HEK293 (cell line): ENCODE measurements at regions not wholly inside any gene's neighbourhood (a gene's known extent, or its start where the extent isn't known, plus 50 kb on each side); places are given as distances from the start of the nearest gene placed in this dataset.

ENCODE experiments used
- CTCF ChIA-PET: fragments of 350-600 bp; formaldehyde crosslinking; extraction: SDS; loops from one replicate; lab custom pipeline; 2021; ENCODE audit warnings: antibody characterized with exemption; lab: Yijun Ruan, JAX
- POLR2A ChIA-PET: fragments of 300-600 bp; formaldehyde crosslinking; extraction: SDS; loops from one replicate; lab custom pipeline; 2020; ENCODE audit warnings: antibody characterized with exemption, inconsistent platforms; lab: Yijun Ruan, JAX
- H3K27ac ChIP-seq: fragments of 200-500 bp; sonication (Bioruptor generic); 2 replicates; pipeline ENCODE4 v1.5.1; 2014; ENCODE audit warnings: low read depth, low read length, control low read depth, inconsistent platforms; ENCODE audit errors: extremely low read depth
- H3K36me3 ChIP-seq, 2 experiments: fragments of 200-500 bp in 1 of 2; sonication (Bioruptor generic) in 1 of 2; 1 replicate in 1 of 2; 2 replicates in 1 of 2; pipeline ENCODE4 v1.5.1; 2014 to 2017; ENCODE audit warnings: inconsistent platforms in 2 of 2, low read length in 2 of 2; ENCODE audit not compliant: control insufficient read depth in 2 of 2, insufficient read depth in 1 of 2
- H3K4me1 ChIP-seq: fragments of 200-500 bp; sonication (Bioruptor generic); 2 replicates; pipeline ENCODE4 v1.5.1; 2014; ENCODE audit warnings: mild to moderate bottlenecking, low read length, inconsistent platforms; ENCODE audit not compliant: control insufficient read depth, insufficient read depth
- H3K4me3 ChIP-seq: 2 replicates; pipeline ENCODE4 v1.5.1; 2011; ENCODE audit warnings: low read depth, mild to moderate bottlenecking, control low read depth, low read length, moderate library complexity
- H3K9me3 ChIP-seq: fragments of 200-500 bp; sonication (Bioruptor generic); 2 replicates; pipeline ENCODE4 v1.5.1; 2014; ENCODE audit warnings: low read depth, low read length, inconsistent platforms; ENCODE audit not compliant: control insufficient read depth, insufficient read depth
- EGR2 ChIP-seq: fragments of 450-650 bp; formaldehyde crosslinking; IDR thresholded peaks from 2 replicates; pipeline ENCODE4 v1.5.1; 2016; ENCODE audit warnings: low read depth, missing biosample characterization, missing genetic modification characterization
- SP3 ChIP-seq: fragments of 450-650 bp; formaldehyde crosslinking; IDR thresholded peaks from 2 replicates; pipeline ENCODE4 v1.5.1; 2016; ENCODE audit warnings: missing biosample characterization, missing genetic modification characterization
- ZBTB1 ChIP-seq: fragments of 450-650 bp; formaldehyde crosslinking; IDR thresholded peaks from 2 replicates; pipeline ENCODE4 v1.5.1; 2016; ENCODE audit warnings: missing biosample characterization, missing genetic modification characterization
- ZBTB17 ChIP-seq: fragments of 450-650 bp; formaldehyde crosslinking; IDR thresholded peaks from 2 replicates; pipeline ENCODE4 v1.5.1; 2016; ENCODE audit warnings: missing biosample characterization, missing genetic modification characterization
- ZIC2 ChIP-seq: fragments of 450-650 bp; formaldehyde crosslinking; IDR thresholded peaks from 2 replicates; pipeline ENCODE4 v1.5.1; 2016; ENCODE audit warnings: missing biosample characterization, missing genetic modification characterization
- ZNF132 ChIP-seq: fragments of 450-650 bp; formaldehyde crosslinking; IDR thresholded peaks from 2 replicates; pipeline ENCODE4 v1.5.1; 2017; ENCODE audit warnings: missing biosample characterization, missing genetic modification characterization, borderline replicate concordance
- ZNF133 ChIP-seq: fragments of 450-650 bp; formaldehyde crosslinking; IDR thresholded peaks from 2 replicates; pipeline ENCODE4 v1.5.1; 2016; ENCODE audit warnings: missing biosample characterization, missing genetic modification characterization
- ZNF155 ChIP-seq: fragments of 450-650 bp; formaldehyde crosslinking; IDR thresholded peaks from 2 replicates; pipeline ENCODE4 v1.5.1; 2016; ENCODE audit warnings: missing biosample characterization, missing genetic modification characterization
- ZNF174 ChIP-seq: fragments of 450-650 bp; formaldehyde crosslinking; IDR thresholded peaks from 2 replicates; pipeline ENCODE4 v1.5.0; 2017; ENCODE audit warnings: missing biosample characterization, mild to moderate bottlenecking, missing genetic modification characterization
- ZNF521 ChIP-seq: fragments of 450-650 bp; formaldehyde crosslinking; IDR thresholded peaks from 2 replicates; pipeline ENCODE4 v1.5.1; 2017; ENCODE audit warnings: missing biosample characterization, mild to moderate bottlenecking, missing genetic modification characterization
- ZNF544 ChIP-seq: fragments of 450-650 bp; formaldehyde crosslinking; IDR thresholded peaks from 2 replicates; pipeline ENCODE4 v1.5.0; 2017; ENCODE audit warnings: missing biosample characterization, missing genetic modification characterization
- ZNF624 ChIP-seq: fragments of 450-650 bp; formaldehyde crosslinking; IDR thresholded peaks from 2 replicates; pipeline ENCODE4 v1.5.1; 2017; ENCODE audit warnings: missing biosample characterization, missing genetic modification characterization
- ZNF747 ChIP-seq: fragments of 450-650 bp; formaldehyde crosslinking; IDR thresholded peaks from 2 replicates; pipeline ENCODE4 v1.5.1; 2016; ENCODE audit warnings: missing biosample characterization, missing genetic modification characterization
- ZNF791 ChIP-seq: fragments of 450-650 bp; formaldehyde crosslinking; IDR thresholded peaks from 2 replicates; pipeline ENCODE4 v1.5.1; 2016; ENCODE audit warnings: missing biosample characterization, missing genetic modification characterization
- TF ChIP-seq, protein P1 (sequence below): fragments of 450-650 bp; formaldehyde crosslinking; IDR thresholded peaks from 2 replicates; pipeline ENCODE4 v1.5.1; 2016; ENCODE audit warnings: missing biosample characterization, missing genetic modification characterization, low read depth
- TF ChIP-seq, protein P2 (sequence below): fragments of 450-650 bp; formaldehyde crosslinking; IDR thresholded peaks from 2 replicates; pipeline ENCODE4 v1.5.1; 2016; ENCODE audit warnings: missing biosample characterization, missing genetic modification characterization, borderline replicate concordance
- TF ChIP-seq, protein P3 (sequence below): fragments of 450-650 bp; formaldehyde crosslinking; IDR thresholded peaks from 2 replicates; pipeline ENCODE4 v1.5.1; 2016; ENCODE audit warnings: missing biosample characterization, missing genetic modification characterization

DNA sequence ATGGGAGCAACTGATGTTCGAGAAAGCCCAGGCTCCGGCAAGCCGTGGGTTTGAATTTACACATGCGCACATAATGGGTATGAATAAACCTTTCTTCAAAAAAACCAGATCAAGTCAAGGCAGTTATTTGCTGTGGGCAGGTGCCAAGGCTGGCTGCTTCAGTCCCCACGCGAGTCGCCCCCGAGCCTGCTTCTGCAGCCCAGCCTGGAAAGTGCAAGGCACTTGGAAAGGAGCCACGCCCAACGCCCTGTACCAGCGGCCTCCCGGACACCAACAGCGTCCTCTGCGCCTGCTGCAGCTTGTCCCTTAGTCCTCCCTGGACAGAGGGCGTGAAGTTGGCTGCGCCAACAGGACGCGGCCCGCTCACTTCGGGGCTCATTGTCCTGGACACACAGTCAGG, 68.9 kb downstream of the KLF15 start:
- Histone ChIP-seq H3K27ac (no peak overlapping the region), H3K4me1 (no peaks in the 10 kb centered on the region), H3K36me3 (no peaks in the 10 kb centered on the region), H3K9me3 (no peaks in the 10 kb centered on the region), H3K4me3 (no peak overlapping the region)
- TF ChIP-seq, protein P1, sequence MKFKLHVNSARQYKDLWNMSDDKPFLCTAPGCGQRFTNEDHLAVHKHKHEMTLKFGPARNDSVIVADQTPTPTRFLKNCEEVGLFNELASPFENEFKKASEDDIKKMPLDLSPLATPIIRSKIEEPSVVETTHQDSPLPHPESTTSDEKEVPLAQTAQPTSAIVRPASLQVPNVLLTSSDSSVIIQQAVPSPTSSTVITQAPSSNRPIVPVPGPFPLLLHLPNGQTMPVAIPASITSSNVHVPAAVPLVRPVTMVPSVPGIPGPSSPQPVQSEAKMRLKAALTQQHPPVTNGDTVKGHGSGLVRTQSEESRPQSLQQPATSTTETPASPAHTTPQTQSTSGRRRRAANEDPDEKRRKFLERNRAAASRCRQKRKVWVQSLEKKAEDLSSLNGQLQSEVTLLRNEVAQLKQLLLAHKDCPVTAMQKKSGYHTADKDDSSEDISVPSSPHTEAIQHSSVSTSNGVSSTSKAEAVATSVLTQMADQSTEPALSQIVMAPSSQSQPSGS (tag by site-specific recombination) = no peak
- TF ChIP-seq ZNF521 (tag by site-specific recombination) (no peak), EGR2 (tag by site-specific recombination) (no peak), ZNF791 (tag by site-specific recombination) (no peak), ZNF747 (tag by site-specific recombination) (no peak), ZNF174 (no peak), ZNF132 (tag by site-specific recombination) (no peak), ZNF133 (no peak), ZIC2 (tag by site-specific recombination) (no peak), ZBTB17 (tag by site-specific recombination) (no peak), ZNF155 (tag by site-specific recombination) (no peak)
- ChIA-PET POLR2A (no interaction called here), CTCF (no interaction called here)

DNA sequence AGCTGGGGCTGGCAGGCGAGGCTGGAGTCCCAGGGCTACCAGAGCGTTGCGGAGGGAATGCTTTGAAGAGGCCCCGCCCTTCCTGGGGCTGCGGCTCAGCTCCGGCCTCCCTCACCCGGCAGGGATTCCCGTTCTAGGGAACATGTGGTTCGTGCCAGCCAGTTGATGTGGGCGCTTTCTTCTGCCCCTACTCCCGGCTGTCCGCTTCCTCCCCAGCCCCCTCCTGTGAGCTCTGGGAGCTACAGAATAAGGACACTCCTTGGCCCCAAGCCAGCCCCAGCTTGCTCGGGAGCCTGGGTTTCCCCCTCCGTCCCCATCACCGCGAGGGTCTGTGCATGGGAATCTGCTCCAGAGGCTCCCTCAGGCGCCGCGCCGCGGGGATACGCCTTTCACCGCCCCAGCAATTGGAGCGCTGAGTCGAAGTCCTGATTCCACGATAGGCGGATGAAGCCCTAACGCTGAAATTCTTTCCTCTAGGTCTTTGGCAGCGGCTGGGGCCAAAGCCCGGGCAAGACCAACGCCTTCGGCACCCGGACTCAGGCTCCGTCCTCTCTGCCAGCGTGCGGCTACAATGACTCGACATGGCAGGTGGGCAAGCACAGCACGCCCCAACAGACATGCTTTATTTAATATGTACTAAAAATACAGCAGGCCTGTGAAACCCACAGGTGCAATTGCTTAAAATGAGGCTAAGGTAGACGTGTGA, 69.5 kb downstream of the KLF15 start:
- TF ChIP-seq SP3 (tag by site-specific recombination) (no peak), ZNF132 (tag by site-specific recombination) (no peak), ZBTB1 (tag by site-specific recombination) (no peak), ZNF624 (tag by site-specific recombination) (no peak), ZNF544 (tag by site-specific recombination) (no peak)
- TF ChIP-seq, protein P2, sequence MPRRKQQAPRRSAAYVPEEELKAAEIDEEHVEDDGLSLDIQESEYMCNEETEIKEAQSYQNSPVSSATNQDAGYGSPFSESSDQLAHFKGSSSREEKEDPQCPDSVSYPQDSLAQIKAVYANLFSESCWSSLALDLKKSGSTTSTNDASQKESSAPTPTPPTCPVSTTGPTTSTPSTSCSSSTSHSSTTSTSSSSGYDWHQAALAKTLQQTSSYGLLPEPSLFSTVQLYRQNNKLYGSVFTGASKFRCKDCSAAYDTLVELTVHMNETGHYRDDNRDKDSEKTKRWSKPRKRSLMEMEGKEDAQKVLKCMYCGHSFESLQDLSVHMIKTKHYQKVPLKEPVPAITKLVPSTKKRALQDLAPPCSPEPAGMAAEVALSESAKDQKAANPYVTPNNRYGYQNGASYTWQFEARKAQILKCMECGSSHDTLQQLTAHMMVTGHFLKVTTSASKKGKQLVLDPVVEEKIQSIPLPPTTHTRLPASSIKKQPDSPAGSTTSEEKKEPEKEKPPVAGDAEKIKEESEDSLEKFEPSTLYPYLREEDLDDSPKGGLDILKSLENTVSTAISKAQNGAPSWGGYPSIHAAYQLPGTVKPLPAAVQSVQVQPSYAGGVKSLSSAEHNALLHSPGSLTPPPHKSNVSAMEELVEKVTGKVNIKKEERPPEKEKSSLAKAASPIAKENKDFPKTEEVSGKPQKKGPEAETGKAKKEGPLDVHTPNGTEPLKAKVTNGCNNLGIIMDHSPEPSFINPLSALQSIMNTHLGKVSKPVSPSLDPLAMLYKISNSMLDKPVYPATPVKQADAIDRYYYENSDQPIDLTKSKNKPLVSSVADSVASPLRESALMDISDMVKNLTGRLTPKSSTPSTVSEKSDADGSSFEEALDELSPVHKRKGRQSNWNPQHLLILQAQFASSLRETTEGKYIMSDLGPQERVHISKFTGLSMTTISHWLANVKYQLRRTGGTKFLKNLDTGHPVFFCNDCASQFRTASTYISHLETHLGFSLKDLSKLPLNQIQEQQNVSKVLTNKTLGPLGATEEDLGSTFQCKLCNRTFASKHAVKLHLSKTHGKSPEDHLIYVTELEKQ = no peak
- TF ChIP-seq, protein P1 (tag by site-specific recombination) = no peak
- TF ChIP-seq, protein P3, sequence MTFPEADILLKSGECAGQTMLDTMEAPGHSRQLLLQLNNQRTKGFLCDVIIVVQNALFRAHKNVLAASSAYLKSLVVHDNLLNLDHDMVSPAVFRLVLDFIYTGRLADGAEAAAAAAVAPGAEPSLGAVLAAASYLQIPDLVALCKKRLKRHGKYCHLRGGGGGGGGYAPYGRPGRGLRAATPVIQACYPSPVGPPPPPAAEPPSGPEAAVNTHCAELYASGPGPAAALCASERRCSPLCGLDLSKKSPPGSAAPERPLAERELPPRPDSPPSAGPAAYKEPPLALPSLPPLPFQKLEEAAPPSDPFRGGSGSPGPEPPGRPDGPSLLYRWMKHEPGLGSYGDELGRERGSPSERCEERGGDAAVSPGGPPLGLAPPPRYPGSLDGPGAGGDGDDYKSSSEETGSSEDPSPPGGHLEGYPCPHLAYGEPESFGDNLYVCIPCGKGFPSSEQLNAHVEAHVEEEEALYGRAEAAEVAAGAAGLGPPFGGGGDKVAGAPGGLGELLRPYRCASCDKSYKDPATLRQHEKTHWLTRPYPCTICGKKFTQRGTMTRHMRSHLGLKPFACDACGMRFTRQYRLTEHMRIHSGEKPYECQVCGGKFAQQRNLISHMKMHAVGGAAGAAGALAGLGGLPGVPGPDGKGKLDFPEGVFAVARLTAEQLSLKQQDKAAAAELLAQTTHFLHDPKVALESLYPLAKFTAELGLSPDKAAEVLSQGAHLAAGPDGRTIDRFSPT (tag by site-specific recombination) = no peak
- ChIA-PET CTCF (interaction anchor here (0.8 kb wide), 1 partner anchor 27 kb away, joined by 3 read pairs; no protein-coding TSS in a partner anchor), POLR2A (no interaction called here)
- H3K9me3 ChIP-seq = no peaks in the 10 kb centered on the region
- no peak overlapping the region for H3K27ac ChIP-seq
- H3K36me3 ChIP-seq = no peaks in the 10 kb centered on the region
- H3K4me3 ChIP-seq = no peak overlapping the region
- H3K4me1 ChIP-seq = no peaks in the 10 kb centered on the region
